Osteoblast (primary cell): ENCODE measurements at regions not wholly inside any gene's neighbourhood (a gene's known extent, or its start where the extent isn't known, plus 50 kb on each side); places are given as distances from the start of the nearest gene placed in this dataset.
"Not testable (repeated sequence)": the region's sequence is repeated elsewhere in the genome, so short reads cannot be mapped to it uniquely, and the experiment has no call there.

Experiments
- DNase-seq: peaks from one replicate; pipeline ENCODE4 v3.0.0; 2011; ENCODE audit warnings: low spot score, mixed read lengths; ENCODE audit not compliant: insufficient read length; ENCODE audit errors: missing footprints
- H2AFZ ChIP-seq: 2 replicates; pipeline ENCODE4 v1.6.0; 2011; ENCODE audit warnings: mild to moderate bottlenecking, low read length
- H3K27ac ChIP-seq: 2 replicates; pipeline ENCODE4 v1.5.1; 2011; ENCODE audit warnings: mild to moderate bottlenecking, low read depth, low read length, moderate library complexity
- H3K27me3 ChIP-seq: 2 replicates; pipeline ENCODE4 v1.6.0; 2012; ENCODE audit warnings: mild to moderate bottlenecking, control low read depth, inconsistent platforms, low read length, moderate library complexity; ENCODE audit not compliant: insufficient read depth
- H3K36me3 ChIP-seq: 2 replicates; pipeline ENCODE4 v1.5.1; 2011; ENCODE audit warnings: mild to moderate bottlenecking, low read length, control low read depth, moderate library complexity; ENCODE audit not compliant: insufficient read depth
- H3K4me1 ChIP-seq: 2 replicates; pipeline ENCODE4 v1.5.1; 2011; ENCODE audit warnings: mild to moderate bottlenecking, low read length, control low read depth, moderate library complexity; ENCODE audit not compliant: insufficient read depth
- H3K4me2 ChIP-seq: 2 replicates; pipeline ENCODE4 v1.6.0; 2011; ENCODE audit warnings: mild to moderate bottlenecking, low read length; ENCODE audit not compliant: insufficient read depth
- H3K4me3 ChIP-seq: fragments of 200-600 bp; sonication (generic); 3 replicates; pipeline ENCODE4 v1.5.1; 2012; ENCODE audit warnings: mild to moderate bottlenecking, low read length, inconsistent platforms; ENCODE audit not compliant: insufficient read depth
- H3K79me2 ChIP-seq: 2 replicates; pipeline ENCODE4 v1.6.0; 2012; ENCODE audit warnings: mild to moderate bottlenecking, low read length, control low read depth, inconsistent platforms; ENCODE audit not compliant: insufficient read depth
- H3K9me3 ChIP-seq: 2 replicates; pipeline ENCODE4 v1.5.1; 2011; ENCODE audit warnings: low read depth, low read length, control low read depth
- H4K20me1 ChIP-seq: 2 replicates; pipeline ENCODE4 v1.6.0; 2012; ENCODE audit warnings: mild to moderate bottlenecking, low read length, control low read depth; ENCODE audit not compliant: insufficient read depth
- TF ChIP-seq, protein P1 (sequence below): IDR thresholded peaks from 2 replicates; pipeline ENCODE4 v1.5.1; 2011; ENCODE audit warnings: mild to moderate bottlenecking, low read depth, low read length, moderate library complexity; ENCODE audit errors: extremely low read depth

DNA sequence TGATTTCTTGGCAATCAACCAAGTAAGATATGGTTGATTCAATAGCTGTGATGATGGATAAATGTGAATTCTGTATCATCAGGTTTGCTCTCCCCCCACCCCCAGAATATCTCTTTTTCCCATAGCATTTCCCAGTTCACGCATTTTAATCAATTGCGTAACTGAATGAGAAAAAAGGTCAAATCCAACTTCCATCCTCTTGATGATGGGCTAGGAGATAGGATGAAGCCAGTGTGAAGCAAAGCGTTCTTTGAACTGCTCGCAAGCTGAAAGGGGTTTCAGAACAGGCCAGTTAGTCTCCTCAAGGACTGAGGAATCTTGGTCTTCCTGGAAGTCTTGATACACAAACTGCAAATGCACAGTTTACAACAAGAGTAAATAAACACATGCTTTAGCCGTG is 94.5 kb upstream of the ARMC3 start:
- Histone ChIP-seq H4K20me1 (no peaks in the 10 kb centered on the region), H3K79me2 (no peaks in the 10 kb centered on the region), H3K36me3 (no peaks in the 10 kb centered on the region), H3K4me2 (no peak overlapping the region), H3K4me3 (no peak overlapping the region), H3K27ac (no peak overlapping the region), H3K27me3 (no peaks in the 10 kb centered on the region), H2AFZ (no peak overlapping the region), H3K4me1 (no peaks in the 10 kb centered on the region), H3K9me3 (no peaks in the 10 kb centered on the region)
- DNase-seq, result no peak
- TF ChIP-seq, protein P1, sequence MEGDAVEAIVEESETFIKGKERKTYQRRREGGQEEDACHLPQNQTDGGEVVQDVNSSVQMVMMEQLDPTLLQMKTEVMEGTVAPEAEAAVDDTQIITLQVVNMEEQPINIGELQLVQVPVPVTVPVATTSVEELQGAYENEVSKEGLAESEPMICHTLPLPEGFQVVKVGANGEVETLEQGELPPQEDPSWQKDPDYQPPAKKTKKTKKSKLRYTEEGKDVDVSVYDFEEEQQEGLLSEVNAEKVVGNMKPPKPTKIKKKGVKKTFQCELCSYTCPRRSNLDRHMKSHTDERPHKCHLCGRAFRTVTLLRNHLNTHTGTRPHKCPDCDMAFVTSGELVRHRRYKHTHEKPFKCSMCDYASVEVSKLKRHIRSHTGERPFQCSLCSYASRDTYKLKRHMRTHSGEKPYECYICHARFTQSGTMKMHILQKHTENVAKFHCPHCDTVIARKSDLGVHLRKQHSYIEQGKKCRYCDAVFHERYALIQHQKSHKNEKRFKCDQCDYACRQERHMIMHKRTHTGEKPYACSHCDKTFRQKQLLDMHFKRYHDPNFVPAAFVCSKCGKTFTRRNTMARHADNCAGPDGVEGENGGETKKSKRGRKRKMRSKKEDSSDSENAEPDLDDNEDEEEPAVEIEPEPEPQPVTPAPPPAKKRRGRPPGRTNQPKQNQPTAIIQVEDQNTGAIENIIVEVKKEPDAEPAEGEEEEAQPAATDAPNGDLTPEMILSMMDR, result no peak

DNA sequence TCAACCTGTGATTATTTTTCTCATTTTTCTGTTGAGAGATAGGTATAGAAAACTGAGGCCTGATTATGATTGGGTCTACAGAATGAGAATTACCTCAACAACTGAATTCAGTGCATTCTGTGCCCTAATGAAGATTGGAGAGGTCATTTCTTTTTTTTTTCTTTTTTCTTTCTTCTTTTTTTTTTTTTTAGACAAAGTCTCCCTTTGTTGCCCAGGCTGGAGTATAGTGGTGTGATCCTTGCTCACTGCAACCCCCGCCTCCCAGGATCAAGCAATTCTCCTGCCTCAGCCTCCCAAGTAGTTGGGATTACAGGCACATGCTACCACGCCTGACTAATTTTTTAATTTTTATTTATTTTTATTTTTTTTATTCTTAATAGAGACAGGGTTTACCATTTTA is 95.0 kb upstream of the ARMC3 start:
- Histone ChIP-seq H2AFZ (no peak overlapping the region), H4K20me1 (no peaks in the 10 kb centered on the region), H3K4me1 (no peaks in the 10 kb centered on the region), H3K9me3 (no peaks in the 10 kb centered on the region), H3K4me3 (no peak overlapping the region), H3K79me2 (no peaks in the 10 kb centered on the region), H3K36me3 (no peaks in the 10 kb centered on the region), H3K4me2 (no peak overlapping the region), H3K27ac (no peak overlapping the region), H3K27me3 (no peaks in the 10 kb centered on the region)
- no peak for DNase-seq
- TF ChIP-seq, protein P1, result no peak

DNA sequence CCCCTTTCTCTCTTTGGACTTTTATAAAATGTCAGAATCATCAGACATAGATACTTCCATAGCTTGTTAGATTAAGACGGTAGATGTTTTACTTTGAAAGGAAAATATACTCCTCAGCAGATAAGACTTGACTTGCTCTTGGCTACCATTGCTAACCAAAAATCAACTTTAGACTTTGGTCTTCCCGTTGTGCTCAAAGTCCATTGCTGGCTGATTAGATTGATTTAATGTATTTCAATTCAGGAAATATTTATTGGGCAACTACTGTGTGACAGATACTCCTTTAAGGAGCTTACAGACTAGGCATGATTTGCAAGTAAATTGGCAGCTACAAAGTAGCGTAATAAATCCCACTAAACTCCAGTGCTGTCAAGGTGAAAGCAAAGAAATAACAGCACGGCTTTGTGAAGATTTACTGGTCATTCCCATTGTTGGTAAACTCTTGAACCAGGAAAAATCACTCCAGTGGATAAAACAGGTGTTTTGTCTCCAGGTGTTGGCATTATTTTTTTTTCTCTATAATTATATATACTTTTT is 95.7 kb upstream of the ARMC3 start:
- Histone ChIP-seq H3K79me2 (no peaks in the 10 kb centered on the region), H3K4me3 (no peak overlapping the region), H3K27ac (no peak overlapping the region), H3K27me3 (no peaks in the 10 kb centered on the region), H3K4me2 (no peak overlapping the region), H3K4me1 (no peaks in the 10 kb centered on the region), H2AFZ (no peak overlapping the region), H4K20me1 (no peaks in the 10 kb centered on the region), H3K36me3 (no peaks in the 10 kb centered on the region), H3K9me3 (no peaks in the 10 kb centered on the region)
- no peak for DNase-seq
- TF ChIP-seq, protein P1, result no peak

DNA sequence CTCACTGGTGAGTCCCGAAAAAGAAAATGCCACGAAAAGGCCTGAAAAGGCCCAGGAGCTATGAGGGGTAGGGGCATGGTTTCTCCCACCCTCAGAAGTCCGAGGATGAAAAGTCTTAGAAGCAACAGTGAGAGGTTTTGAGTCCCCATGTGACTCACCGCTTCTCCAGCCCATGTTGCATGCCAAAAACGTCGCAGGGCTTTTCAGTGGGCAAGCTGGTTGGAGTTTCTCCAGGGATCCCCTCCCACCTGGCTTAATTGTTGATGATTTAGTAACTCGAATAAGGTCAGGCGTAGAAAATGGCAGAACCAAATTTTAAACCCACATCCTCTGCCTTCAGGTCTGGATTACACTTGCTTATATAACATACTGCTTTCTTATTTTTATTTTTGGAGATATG is 96.3 kb upstream of the ARMC3 start:
- DNase-seq, result no peak
- no peak overlapping the region for H2AFZ ChIP-seq
- TF ChIP-seq, protein P1, result no peak
- no peak overlapping the region for H3K4me3 ChIP-seq
- no peaks in the 10 kb centered on the region for H3K36me3 ChIP-seq
- no peak overlapping the region for H3K4me2 ChIP-seq
- no peak overlapping the region for H3K27ac ChIP-seq
- H3K4me1 ChIP-seq, result no peaks in the 10 kb centered on the region
- H3K9me3 ChIP-seq, result no peaks in the 10 kb centered on the region
- no peaks in the 10 kb centered on the region for H3K79me2 ChIP-seq
- H4K20me1 ChIP-seq, result no peaks in the 10 kb centered on the region
- no peaks in the 10 kb centered on the region for H3K27me3 ChIP-seq

DNA sequence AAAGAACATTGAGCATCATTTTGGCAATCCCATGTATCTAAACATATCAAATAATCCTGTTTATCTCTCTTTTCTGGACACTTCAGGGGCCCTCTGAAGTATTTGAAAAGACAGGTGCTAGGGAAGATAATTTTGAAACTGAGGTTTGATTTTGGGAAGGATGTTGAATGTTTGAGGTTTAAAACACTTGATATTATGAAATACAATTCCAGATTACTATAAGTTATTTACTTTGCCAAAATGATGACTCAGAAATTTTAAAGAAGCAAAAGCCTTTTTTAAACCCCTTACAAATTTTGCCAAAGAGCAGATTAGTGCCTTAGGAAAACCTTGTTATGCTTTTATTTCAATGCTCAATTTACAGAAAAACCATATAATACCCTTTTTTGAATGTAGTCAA is 99.1 kb upstream of the ARMC3 start:
- H4K20me1 ChIP-seq, H2AFZ ChIP-seq, H3K9me3 ChIP-seq, H3K4me3 ChIP-seq, H3K27me3 ChIP-seq, H3K36me3 ChIP-seq, H3K4me2 ChIP-seq, H3K79me2 ChIP-seq, H3K27ac ChIP-seq: not testable (repeated sequence)
- peaks cover 15% of the 10 kb centered on the region for H3K4me1 ChIP-seq
- peak; percentile 39 for DNase-seq
